SU-DHL-6 (cell line): ENCODE measurements at regions not wholly inside any gene's neighbourhood (a gene's known extent, or its start where the extent isn't known, plus 50 kb on each side); places are given as distances from the start of the nearest gene placed in this dataset.

Experiments
- EZH2phosphoT487 ChIP-seq: fragments of 200-600 bp; sonication (generic), shearing (Covaris generic); conservative IDR thresholded peaks from 2 replicates; pipeline ENCODE4 v1.6.1; 2018; ENCODE audit warnings: mild to moderate bottlenecking, antibody characterized with exemption, low read length, moderate library complexity, mixed read lengths
- TF ChIP-seq, protein P1 (sequence below): fragments of 200-600 bp; sonication (generic); IDR thresholded peaks from one replicate; pipeline ENCODE4 v1.5.1; 2017; ENCODE audit warnings: antibody characterized with exemption, mild to moderate bottlenecking, low read length, moderate library complexity; ENCODE audit not compliant: insufficient read depth, poor library complexity, severe bottlenecking

DNA sequence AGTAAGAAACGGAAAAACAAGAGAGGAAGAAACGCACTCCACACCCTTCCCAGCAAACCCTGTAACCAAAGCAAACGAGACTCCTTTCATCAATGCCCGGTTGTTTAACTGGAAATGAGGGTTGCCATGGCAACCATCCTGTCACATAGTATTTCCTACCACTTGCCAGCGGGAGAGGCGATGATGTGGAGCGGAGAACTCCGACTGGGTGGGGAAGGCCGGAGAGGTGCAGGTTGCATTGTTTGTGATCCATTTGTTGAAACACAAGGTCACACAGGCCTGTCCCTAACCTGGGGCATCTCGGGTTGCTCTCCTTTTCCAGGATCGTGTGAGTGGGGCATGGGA, 609.9 kb downstream of the BUD13 start:
- TF ChIP-seq, protein P1, sequence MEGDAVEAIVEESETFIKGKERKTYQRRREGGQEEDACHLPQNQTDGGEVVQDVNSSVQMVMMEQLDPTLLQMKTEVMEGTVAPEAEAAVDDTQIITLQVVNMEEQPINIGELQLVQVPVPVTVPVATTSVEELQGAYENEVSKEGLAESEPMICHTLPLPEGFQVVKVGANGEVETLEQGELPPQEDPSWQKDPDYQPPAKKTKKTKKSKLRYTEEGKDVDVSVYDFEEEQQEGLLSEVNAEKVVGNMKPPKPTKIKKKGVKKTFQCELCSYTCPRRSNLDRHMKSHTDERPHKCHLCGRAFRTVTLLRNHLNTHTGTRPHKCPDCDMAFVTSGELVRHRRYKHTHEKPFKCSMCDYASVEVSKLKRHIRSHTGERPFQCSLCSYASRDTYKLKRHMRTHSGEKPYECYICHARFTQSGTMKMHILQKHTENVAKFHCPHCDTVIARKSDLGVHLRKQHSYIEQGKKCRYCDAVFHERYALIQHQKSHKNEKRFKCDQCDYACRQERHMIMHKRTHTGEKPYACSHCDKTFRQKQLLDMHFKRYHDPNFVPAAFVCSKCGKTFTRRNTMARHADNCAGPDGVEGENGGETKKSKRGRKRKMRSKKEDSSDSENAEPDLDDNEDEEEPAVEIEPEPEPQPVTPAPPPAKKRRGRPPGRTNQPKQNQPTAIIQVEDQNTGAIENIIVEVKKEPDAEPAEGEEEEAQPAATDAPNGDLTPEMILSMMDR, result no peak
- TF ChIP-seq EZH2phosphoT487, result no peak
